WERI-Rb-1 (cell line): ENCODE measurements at regions not wholly inside any gene's neighbourhood (a gene's known extent, or its start where the extent isn't known, plus 50 kb on each side); places are given as distances from the start of the nearest gene placed in this dataset.
"Not testable (repeated sequence)": the region's sequence is repeated elsewhere in the genome, so short reads cannot be mapped to it uniquely, and the experiment has no call there.

Source experiments
- DNase-seq: peaks from one replicate; pipeline ENCODE4 v3.0.0-alpha.2; 2020
- H3K27ac ChIP-seq: fragments of 250-450 bp; sonication (Bioruptor Pico); 2 replicates; pipeline ENCODE4 v1.5.1; 2020; ENCODE audit warnings: mild to moderate bottlenecking, moderate library complexity
- H3K27me3 ChIP-seq: fragments of 250-450 bp; sonication (Bioruptor Pico); 2 replicates; pipeline ENCODE4 v1.5.1; 2021; ENCODE audit warnings: mild to moderate bottlenecking, low read depth, moderate library complexity; ENCODE audit not compliant: insufficient read depth, severe bottlenecking
- H3K36me3 ChIP-seq: fragments of 250-450 bp; sonication (Bioruptor Pico); 2 replicates; pipeline ENCODE4 v1.5.1; 2020; ENCODE audit warnings: mild to moderate bottlenecking, moderate library complexity
- H3K4me3 ChIP-seq: 2 replicates; pipeline ENCODE4 v1.5.1; 2011; ENCODE audit warnings: low read depth, mild to moderate bottlenecking, control low read depth, low read length
- H3K9me3 ChIP-seq: fragments of 250-450 bp; sonication (Bioruptor Pico); 2 replicates; pipeline ENCODE4 v1.5.1; 2021; ENCODE audit warnings: mild to moderate bottlenecking, moderate library complexity; ENCODE audit not compliant: severe bottlenecking
- TF ChIP-seq, protein P1 (sequence below): IDR thresholded peaks from 2 replicates; pipeline ENCODE4 v1.5.1; 2011; ENCODE audit warnings: low read depth, mild to moderate bottlenecking, control low read depth, inconsistent platforms, low read length

DNA sequence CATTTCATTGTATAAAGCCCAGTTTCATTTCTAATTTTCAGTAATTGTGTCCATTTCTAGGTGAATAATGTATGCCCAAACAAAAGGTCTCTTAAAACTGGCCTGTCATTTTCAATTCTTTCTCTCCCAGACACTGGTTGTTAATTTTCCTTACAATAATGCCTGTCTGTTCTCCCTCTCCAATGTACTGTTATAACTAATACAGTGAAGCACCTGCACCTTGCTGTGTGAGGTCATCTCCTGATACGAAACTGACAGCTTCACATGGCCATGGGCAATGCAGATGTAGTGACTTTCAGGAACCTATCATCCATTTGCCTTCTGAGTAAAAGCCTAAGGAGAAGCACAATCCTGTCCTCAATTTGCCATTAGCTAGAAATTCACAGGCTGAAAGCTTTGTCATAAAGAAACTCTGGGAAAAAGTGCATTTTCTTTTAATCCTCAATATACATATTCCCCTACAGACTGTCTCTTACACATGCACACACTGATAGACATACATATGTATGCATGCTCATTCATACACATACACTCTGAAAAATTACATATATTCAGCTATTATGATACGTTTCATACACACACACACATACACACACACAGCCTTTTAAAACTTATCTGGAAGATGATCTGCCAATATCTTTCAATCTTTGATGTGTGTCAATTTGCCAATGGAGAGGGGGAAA, 1030.3 kb downstream of the TDRD15 start:
- TF ChIP-seq, protein P1, sequence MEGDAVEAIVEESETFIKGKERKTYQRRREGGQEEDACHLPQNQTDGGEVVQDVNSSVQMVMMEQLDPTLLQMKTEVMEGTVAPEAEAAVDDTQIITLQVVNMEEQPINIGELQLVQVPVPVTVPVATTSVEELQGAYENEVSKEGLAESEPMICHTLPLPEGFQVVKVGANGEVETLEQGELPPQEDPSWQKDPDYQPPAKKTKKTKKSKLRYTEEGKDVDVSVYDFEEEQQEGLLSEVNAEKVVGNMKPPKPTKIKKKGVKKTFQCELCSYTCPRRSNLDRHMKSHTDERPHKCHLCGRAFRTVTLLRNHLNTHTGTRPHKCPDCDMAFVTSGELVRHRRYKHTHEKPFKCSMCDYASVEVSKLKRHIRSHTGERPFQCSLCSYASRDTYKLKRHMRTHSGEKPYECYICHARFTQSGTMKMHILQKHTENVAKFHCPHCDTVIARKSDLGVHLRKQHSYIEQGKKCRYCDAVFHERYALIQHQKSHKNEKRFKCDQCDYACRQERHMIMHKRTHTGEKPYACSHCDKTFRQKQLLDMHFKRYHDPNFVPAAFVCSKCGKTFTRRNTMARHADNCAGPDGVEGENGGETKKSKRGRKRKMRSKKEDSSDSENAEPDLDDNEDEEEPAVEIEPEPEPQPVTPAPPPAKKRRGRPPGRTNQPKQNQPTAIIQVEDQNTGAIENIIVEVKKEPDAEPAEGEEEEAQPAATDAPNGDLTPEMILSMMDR, result no peak
- no peaks in the 10 kb centered on the region for H3K27me3 ChIP-seq
- H3K27ac ChIP-seq, result no peak overlapping the region
- H3K36me3 ChIP-seq, result no peaks in the 10 kb centered on the region
- peaks cover 7% of the 10 kb centered on the region for H3K9me3 ChIP-seq
- no peak for DNase-seq
- no peak overlapping the region for H3K4me3 ChIP-seq

- H3K36me3 ChIP-seq, result not testable (repeated sequence)
Measured at GRCh38 chr2:22156661-22157060, 1032.9 kb downstream of the TDRD15 start.

DNA sequence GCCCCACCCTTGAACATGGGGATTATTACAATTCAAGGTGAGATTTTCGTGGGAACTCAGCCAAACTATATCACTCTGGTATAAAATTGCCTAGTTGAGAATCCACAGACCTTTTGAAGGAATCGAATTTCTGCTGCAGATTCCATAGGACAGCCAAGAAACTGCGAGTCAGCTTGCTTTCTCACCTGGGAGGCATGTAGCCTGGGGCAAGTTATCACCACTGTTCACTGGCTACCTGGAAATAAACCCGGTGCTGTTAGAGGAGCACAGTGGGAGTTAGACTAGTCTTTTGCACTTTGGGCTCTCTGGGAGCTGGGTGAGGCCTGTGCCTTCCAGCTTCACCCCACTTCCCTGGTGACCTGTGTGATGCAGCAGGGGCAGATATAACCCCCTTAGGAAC, 1043.5 kb downstream of the TDRD15 start:
- no peak for DNase-seq
- H3K36me3 ChIP-seq, result no peaks in the 10 kb centered on the region
- TF ChIP-seq, protein P1, result no peak
- H3K9me3 ChIP-seq, result peaks cover 3% of the 10 kb centered on the region
- H3K27me3 ChIP-seq, result no peaks in the 10 kb centered on the region
- no peak overlapping the region for H3K4me3 ChIP-seq
- no peak overlapping the region for H3K27ac ChIP-seq

More at GRCh38 chr2:22156661-22157060, 1032.9 kb downstream of the TDRD15 start:
- H3K4me3 ChIP-seq, H3K27me3 ChIP-seq, H3K27ac ChIP-seq, DNase-seq: not testable (repeated sequence)
- H3K9me3 ChIP-seq, result peaks cover 14% of the 10 kb centered on the region

DNA sequence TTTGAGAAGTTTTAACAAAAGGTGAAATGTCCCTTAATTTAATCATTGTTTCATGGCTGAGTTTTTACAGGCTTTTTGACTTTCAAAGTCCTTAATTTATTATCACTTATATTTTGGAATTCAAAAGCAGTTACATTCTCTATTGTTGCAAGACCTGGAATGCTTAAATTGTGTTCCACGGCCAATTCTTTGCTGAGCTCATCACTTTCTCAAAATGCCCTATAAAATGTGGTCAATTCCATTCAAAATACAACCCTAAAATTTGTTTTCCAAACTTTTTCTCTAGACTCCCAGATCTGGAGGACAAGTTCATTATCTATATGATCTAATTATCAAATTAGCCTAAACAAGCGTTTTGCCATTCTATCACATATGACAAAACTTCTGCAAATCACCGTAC, 1051.2 kb downstream of the TDRD15 start:
- Histone ChIP-seq H3K4me3 (no peak overlapping the region), H3K27ac (no peak overlapping the region), H3K9me3 (no peaks in the 10 kb centered on the region), H3K27me3 (no peaks in the 10 kb centered on the region), H3K36me3 (no peaks in the 10 kb centered on the region)
- TF ChIP-seq, protein P1, result no peak
- DNase-seq, result no peak

- no peak for DNase-seq
- TF ChIP-seq, protein P1, result no peak
- Histone ChIP-seq H3K9me3 (peaks cover 4% of the 10 kb centered on the region), H3K27me3 (no peaks in the 10 kb centered on the region), H3K27ac (no peak overlapping the region), H3K4me3 (no peak overlapping the region), H3K36me3 (no peaks in the 10 kb centered on the region)
Measured at GRCh38 chr2:22185251-22185650, 1061.5 kb downstream of the TDRD15 start.

GRCh38 chr2:22186261-22186828, 1062.6 kb downstream of the TDRD15 start:
- H3K9me3 ChIP-seq, H3K27me3 ChIP-seq, H3K4me3 ChIP-seq, H3K27ac ChIP-seq, H3K36me3 ChIP-seq, DNase-seq: not testable (repeated sequence)
